ENCODE measurements at regions not wholly inside any gene's neighbourhood (a gene's known extent, or its start where the extent isn't known, plus 50 kb on each side); places are given as distances from the start of the nearest gene placed in this dataset.

DNA sequence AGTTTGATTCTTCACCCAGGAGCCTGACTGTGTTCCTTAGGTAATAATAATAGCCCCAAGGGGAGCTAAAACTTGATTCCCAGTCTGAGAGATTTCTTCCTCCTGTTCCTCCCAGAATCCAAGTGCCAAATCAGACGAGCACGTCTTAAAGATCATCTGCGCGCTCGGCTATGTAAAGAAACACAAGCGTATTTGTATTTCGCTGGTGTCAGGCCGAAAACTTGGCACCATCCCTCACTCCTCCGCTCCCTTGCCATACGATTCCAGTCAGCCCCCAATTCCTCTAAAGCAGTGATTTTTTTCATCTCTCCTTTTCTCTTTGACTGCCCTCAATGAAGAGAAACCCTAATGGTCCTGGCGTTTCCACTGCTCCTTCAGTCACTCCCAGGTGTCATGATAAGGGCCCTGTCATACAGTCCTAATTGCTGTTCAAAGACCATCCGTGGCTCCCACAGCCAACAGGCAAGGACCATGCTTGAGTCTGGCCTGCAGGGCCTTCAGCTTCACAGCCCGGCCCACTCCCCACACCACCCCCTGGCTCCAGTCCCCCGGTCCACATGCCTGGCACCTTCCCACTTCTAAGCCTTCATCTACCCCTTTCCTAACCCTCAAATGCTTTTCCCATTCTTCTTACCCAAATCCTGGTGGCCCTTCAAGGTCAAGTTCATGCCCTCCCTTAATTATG, 130.8 kb upstream of the ID2 start:
- TF ChIP-seq, protein P1, sequence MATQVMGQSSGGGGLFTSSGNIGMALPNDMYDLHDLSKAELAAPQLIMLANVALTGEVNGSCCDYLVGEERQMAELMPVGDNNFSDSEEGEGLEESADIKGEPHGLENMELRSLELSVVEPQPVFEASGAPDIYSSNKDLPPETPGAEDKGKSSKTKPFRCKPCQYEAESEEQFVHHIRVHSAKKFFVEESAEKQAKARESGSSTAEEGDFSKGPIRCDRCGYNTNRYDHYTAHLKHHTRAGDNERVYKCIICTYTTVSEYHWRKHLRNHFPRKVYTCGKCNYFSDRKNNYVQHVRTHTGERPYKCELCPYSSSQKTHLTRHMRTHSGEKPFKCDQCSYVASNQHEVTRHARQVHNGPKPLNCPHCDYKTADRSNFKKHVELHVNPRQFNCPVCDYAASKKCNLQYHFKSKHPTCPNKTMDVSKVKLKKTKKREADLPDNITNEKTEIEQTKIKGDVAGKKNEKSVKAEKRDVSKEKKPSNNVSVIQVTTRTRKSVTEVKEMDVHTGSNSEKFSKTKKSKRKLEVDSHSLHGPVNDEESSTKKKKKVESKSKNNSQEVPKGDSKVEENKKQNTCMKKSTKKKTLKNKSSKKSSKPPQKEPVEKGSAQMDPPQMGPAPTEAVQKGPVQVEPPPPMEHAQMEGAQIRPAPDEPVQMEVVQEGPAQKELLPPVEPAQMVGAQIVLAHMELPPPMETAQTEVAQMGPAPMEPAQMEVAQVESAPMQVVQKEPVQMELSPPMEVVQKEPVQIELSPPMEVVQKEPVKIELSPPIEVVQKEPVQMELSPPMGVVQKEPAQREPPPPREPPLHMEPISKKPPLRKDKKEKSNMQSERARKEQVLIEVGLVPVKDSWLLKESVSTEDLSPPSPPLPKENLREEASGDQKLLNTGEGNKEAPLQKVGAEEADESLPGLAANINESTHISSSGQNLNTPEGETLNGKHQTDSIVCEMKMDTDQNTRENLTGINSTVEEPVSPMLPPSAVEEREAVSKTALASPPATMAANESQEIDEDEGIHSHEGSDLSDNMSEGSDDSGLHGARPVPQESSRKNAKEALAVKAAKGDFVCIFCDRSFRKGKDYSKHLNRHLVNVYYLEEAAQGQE (IDR thresholded peaks at IDR 0.05; ENCODE audit: insufficient read depth in 1 of 2, low read depth in 2 of 2, low read length in 2 of 2), result no peak
- no peak for TF ChIP-seq SIN3A (IDR thresholded peaks at IDR 0.05; ENCODE audit: borderline replicate concordance, insufficient read depth, low read length)
